Activated CD8-positive, alpha-beta memory T cell treated with anti-CD3 and anti-CD28 coated beads for 1 hour (primary cell): ENCODE measurements at regions not wholly inside any gene's neighbourhood (a gene's known extent, or its start where the extent isn't known, plus 50 kb on each side); places are given as distances from the start of the nearest gene placed in this dataset.
"Not testable (repeated sequence)": the region's sequence is repeated elsewhere in the genome, so short reads cannot be mapped to it uniquely, and the experiment has no call there.

ENCODE experiments used
- DNase-seq, 2 donors: peaks; one replicate each; pipeline ENCODE4 v3.0.0-alpha.2; 2020; ENCODE audit warnings: low read depth in 1 of 2; ENCODE audit errors: extremely low read depth in 1 of 2

GRCh38 chr1:9459816-9460407 is 79.4 kb upstream of the SLC25A33 start:
- DNase-seq = no peak

GRCh38 chr1:9465640-9466039 is 73.6 kb upstream of the SLC25A33 start:
- no peak for DNase-seq

- no peak for DNase-seq
Observed at GRCh38 chr1:9466780-9467758, 72.2 kb upstream of the SLC25A33 start.

- DNase-seq = not testable (repeated sequence)
Observed at GRCh38 chr1:9469882-9470281, 69.4 kb upstream of the SLC25A33 start.

GRCh38 chr1:9471679-9472078 is 67.6 kb upstream of the SLC25A33 start:
- no peak for DNase-seq

GRCh38 chr1:9472386-9473031 is 66.8 kb upstream of the SLC25A33 start:
- DNase-seq = no peak

GRCh38 chr1:9473032-9473807 is 66.0 kb upstream of the SLC25A33 start:
- no peak for DNase-seq

GRCh38 chr1:9475061-9475627 is 64.1 kb upstream of the SLC25A33 start:
- DNase-seq = no peak

- no peak for DNase-seq
Observed at GRCh38 chr1:9476790-9477463, 62.3 kb upstream of the SLC25A33 start.

- DNase-seq = no peak
Observed at GRCh38 chr1:9477535-9477934, 61.7 kb upstream of the SLC25A33 start.

- DNase-seq = no peak
Observed at GRCh38 chr1:9478021-9478420, 61.2 kb upstream of the SLC25A33 start.

- DNase-seq = no peak
Observed at GRCh38 chr1:9481048-9481447, 58.2 kb upstream of the SLC25A33 start.

GRCh38 chr1:9482403-9482802 is 56.9 kb upstream of the SLC25A33 start:
- DNase-seq = no peak

GRCh38 chr1:9482816-9483572 is 56.3 kb upstream of the SLC25A33 start:
- no peak for DNase-seq

GRCh38 chr1:9486466-9487140 is 52.7 kb upstream of the SLC25A33 start:
- DNase-seq = no peak
